ENCODE measurements at regions not wholly inside any gene's neighbourhood (a gene's known extent, or its start where the extent isn't known, plus 50 kb on each side); places are given as distances from the start of the nearest gene placed in this dataset.

DNA sequence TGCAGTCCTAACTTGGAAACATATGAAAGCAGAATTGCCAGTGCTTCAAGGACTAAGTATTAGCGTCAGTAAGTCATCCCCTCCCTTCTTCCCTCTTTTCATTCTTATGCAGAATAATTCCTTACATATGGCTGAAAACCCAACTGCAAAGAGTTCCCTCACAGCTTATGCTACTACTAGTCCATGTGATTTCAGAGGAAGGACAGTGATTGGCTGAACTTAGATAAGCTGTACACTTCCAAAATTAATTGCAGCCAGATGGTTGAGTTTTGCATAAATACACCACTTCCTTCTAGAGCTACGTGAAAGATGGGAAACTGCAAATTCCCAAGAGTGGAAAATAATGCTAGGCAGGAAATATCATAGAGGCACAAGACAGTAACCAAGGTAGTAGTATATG is 730.4 kb downstream of the OLFM4 start:
- TF ChIP-seq, protein P1, sequence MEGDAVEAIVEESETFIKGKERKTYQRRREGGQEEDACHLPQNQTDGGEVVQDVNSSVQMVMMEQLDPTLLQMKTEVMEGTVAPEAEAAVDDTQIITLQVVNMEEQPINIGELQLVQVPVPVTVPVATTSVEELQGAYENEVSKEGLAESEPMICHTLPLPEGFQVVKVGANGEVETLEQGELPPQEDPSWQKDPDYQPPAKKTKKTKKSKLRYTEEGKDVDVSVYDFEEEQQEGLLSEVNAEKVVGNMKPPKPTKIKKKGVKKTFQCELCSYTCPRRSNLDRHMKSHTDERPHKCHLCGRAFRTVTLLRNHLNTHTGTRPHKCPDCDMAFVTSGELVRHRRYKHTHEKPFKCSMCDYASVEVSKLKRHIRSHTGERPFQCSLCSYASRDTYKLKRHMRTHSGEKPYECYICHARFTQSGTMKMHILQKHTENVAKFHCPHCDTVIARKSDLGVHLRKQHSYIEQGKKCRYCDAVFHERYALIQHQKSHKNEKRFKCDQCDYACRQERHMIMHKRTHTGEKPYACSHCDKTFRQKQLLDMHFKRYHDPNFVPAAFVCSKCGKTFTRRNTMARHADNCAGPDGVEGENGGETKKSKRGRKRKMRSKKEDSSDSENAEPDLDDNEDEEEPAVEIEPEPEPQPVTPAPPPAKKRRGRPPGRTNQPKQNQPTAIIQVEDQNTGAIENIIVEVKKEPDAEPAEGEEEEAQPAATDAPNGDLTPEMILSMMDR (IDR thresholded peaks at IDR 0.05; ENCODE audit: control extremely low read depth in 1 of 3, insufficient read depth in 1 of 3, low read depth in 1 of 3, low read length in 3 of 3): no peak
- TF ChIP-seq TAF1 (IDR thresholded peaks at IDR 0.05; ENCODE audit: low read depth, low read length) (no peak), CBX5 (IDR thresholded peaks at IDR 0.05; ENCODE audit: low read depth, low read length) (no peak), CREB1 (IDR thresholded peaks at IDR 0.05) (no peak), RAD21 (IDR thresholded peaks at IDR 0.05 in 1 of 2, conservative IDR thresholded peaks at IDR 0.05 in 1 of 2; ENCODE audit: low read depth in 2 of 2, low read length in 2 of 2) (no peak), SAP30 (IDR thresholded peaks at IDR 0.05; ENCODE audit: insufficient read depth, insufficient replicate concordance, low read length) (no peak), TAF7 (optimal IDR thresholded peaks at IDR 0.05; ENCODE audit: borderline replicate concordance, low read depth, low read length) (no peak), RBBP5 (IDR thresholded peaks at IDR 0.05; ENCODE audit: borderline replicate concordance, low read depth, low read length) (no peak), HDAC6 (IDR thresholded peaks at IDR 0.05; ENCODE audit: low read depth, low read length) (no peak), POLR2A (IDR thresholded peaks at IDR 0.05; ENCODE audit: control extremely low read depth in 1 of 2, low read depth in 2 of 2, low read length in 2 of 2) (no peak), POLR2AphosphoS5 (IDR thresholded peaks at IDR 0.05; ENCODE audit: low read depth, low read length) (no peak), SIN3A (conservative IDR thresholded peaks at IDR 0.05 in 1 of 2, IDR thresholded peaks at IDR 0.05 in 1 of 2; ENCODE audit: low read depth in 1 of 2, low read length in 2 of 2) (no peak), SP1 (IDR thresholded peaks at IDR 0.05; ENCODE audit: low read depth, low read length) (no peak)
- TF ChIP-seq, protein P2, sequence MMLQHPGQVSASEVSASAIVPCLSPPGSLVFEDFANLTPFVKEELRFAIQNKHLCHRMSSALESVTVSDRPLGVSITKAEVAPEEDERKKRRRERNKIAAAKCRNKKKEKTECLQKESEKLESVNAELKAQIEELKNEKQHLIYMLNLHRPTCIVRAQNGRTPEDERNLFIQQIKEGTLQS (IDR thresholded peaks at IDR 0.05; ENCODE audit: insufficient read depth, low read depth, low read length): no peak
